AG09309 (cell line): ENCODE measurements at regions not wholly inside any gene's neighbourhood (a gene's known extent, or its start where the extent isn't known, plus 50 kb on each side); places are given as distances from the start of the nearest gene placed in this dataset.

Experiments
- DNase-seq: peaks from one replicate; pipeline ENCODE4 v3.0.0-alpha.2; 2010; ENCODE audit warnings: low read depth
- H3K4me3 ChIP-seq: 2 replicates; pipeline ENCODE4 v1.5.1; 2011; ENCODE audit warnings: mild to moderate bottlenecking, low read depth, low read length, moderate library complexity; ENCODE audit not compliant: control insufficient read depth
- TF ChIP-seq, protein P1 (sequence below): IDR thresholded peaks from 2 replicates; pipeline ENCODE4 v1.5.1; 2011; ENCODE audit warnings: mild to moderate bottlenecking, low read depth, low read length, inconsistent platforms; ENCODE audit not compliant: insufficient read depth, control insufficient read depth; ENCODE audit errors: missing control alignments

DNA sequence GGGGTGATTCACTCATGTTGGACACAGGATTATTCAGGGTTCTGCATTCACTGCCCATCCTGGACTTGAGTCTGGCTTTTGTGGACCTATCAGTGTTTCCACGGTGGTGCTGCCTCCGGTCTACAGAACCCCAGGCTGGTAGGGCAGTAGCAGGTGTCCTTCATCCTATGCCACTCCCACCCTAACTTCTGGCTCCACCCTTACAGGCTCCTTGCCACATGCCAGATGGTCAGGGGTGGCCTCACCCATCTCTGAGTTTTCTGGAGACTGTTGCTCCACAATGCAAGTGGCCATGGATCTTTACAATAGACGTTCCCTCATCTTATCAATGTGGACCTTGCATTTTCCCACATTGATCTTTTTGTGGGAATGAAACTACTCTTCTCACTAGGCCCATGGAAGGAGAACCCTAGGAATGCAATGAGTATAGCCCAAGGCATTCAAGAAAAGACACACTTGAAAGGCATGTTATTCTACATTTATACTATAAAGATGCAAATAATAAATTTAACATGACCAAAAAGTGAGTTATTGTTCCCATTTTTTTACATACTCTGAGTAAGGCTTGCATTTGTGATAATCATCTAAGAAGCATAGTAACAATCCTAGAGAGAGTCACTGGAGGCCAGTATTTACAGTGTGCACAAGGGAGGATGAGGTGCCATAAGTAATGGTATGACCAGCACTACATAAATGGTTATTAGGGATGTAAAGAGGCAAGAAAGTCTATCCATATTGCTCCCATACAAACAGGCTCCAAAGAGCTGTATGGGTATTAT, 57.4 kb upstream of the ADO start:
- TF ChIP-seq, protein P1, sequence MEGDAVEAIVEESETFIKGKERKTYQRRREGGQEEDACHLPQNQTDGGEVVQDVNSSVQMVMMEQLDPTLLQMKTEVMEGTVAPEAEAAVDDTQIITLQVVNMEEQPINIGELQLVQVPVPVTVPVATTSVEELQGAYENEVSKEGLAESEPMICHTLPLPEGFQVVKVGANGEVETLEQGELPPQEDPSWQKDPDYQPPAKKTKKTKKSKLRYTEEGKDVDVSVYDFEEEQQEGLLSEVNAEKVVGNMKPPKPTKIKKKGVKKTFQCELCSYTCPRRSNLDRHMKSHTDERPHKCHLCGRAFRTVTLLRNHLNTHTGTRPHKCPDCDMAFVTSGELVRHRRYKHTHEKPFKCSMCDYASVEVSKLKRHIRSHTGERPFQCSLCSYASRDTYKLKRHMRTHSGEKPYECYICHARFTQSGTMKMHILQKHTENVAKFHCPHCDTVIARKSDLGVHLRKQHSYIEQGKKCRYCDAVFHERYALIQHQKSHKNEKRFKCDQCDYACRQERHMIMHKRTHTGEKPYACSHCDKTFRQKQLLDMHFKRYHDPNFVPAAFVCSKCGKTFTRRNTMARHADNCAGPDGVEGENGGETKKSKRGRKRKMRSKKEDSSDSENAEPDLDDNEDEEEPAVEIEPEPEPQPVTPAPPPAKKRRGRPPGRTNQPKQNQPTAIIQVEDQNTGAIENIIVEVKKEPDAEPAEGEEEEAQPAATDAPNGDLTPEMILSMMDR = no peak
- H3K4me3 ChIP-seq = no peak overlapping the region
- no peak for DNase-seq

DNA sequence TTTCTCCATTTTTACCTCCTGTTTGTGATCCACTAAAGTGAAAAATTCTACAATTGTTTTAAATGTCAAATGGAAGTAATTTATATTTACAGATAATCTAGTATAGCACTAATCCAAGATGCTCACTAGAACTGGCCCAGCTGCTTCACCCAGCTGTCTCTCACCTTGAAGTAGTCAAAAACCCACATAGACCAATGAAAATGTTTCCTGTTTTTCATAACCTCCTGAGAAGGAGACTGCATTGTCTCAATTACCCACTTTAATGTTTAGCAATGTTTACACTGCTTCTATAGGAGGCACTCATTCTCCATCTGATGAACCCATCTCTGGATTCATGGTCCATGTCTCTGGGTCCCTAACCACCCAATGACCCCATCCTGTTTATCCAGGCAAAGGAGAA, 56.1 kb upstream of the ADO start:
- no peak overlapping the region for H3K4me3 ChIP-seq
- TF ChIP-seq, protein P1 = no peak
- DNase-seq = no peak

DNA sequence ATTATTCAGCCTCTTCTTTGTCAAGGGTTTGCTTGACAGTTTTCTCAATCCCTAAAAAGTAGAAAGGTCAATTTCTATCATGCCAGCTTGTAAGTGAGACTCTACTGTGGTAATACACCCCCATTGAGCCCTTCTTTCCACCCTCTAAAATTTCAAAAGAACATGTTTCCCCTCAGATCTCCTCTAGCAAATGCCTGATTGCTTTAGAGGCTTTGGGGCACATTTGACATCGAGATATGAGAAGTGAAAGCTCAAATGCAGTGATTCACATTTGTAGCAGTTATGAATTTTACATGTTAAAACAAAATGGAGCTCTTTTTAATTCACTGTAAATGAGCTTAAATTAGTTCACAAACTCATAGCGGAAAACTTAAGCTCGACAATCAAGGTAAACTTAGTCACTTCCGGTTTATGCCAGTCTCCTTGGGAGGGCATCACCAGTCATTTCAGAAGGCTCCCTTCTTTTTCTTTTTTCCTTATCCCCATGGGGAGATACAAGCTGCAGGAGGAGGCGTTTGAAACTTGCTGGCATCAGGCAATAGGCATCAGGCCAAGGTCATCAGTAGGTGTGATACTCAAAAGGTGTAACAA, 55.3 kb upstream of the ADO start:
- TF ChIP-seq, protein P1 = no peak
- no peak overlapping the region for H3K4me3 ChIP-seq
- no peak for DNase-seq
